SK-N-SH (cell line): ENCODE measurements at regions not wholly inside any gene's neighbourhood (a gene's known extent, or its start where the extent isn't known, plus 50 kb on each side); places are given as distances from the start of the nearest gene placed in this dataset.
"Not testable (repeated sequence)": the region's sequence is repeated elsewhere in the genome, so short reads cannot be mapped to it uniquely, and the experiment has no call there.

Experiments used
- CTCF ChIA-PET: fragments of 300-600, 350-600 bp; formaldehyde crosslinking; extraction: SDS; loops from one replicate; lab custom pipeline; 2021; lab: Yijun Ruan, JAX
- POLR2A ChIA-PET: fragments of 350-600 bp; sonication (Branson Sonifier 250); formaldehyde crosslinking; extraction: SDS; loops from one replicate; lab custom pipeline; 2020; ENCODE audit warnings: antibody characterized with exemption, inconsistent platforms; lab: Yijun Ruan, JAX
- DNase-seq: peaks from one replicate; pipeline ENCODE4 v3.0.0; 2012
- H2AFZ ChIP-seq: fragments of 200-600 bp; sonication (generic); 2 replicates; pipeline ENCODE4 v1.8.1; 2016; ENCODE audit warnings: antibody characterized with exemption, mild to moderate bottlenecking, low read depth
- H3F3A ChIP-seq: fragments of 200-600 bp; sonication (generic); replicated peaks from 2 replicates; pipeline ENCODE3; 2016; ENCODE audit warnings: antibody characterized with exemption, mild to moderate bottlenecking; ENCODE audit not compliant: insufficient read depth
- H3K27ac ChIP-seq, 2 experiments: fragments of 200-500 bp in 1 of 2; fragments of 200-600 bp in 1 of 2; sonication (Bioruptor generic) in 1 of 2; sonication (generic), shearing (Covaris generic) in 1 of 2; 2 replicates each; pipeline versions ENCODE4 v1.5.1 to v1.6.1; 2014 to 2016; ENCODE audit warnings: low read depth in 2 of 2, inconsistent platforms in 1 of 2, low read length in 1 of 2, mild to moderate bottlenecking in 1 of 2, mixed read lengths in 1 of 2
- H3K27me3 ChIP-seq: fragments of 200-600 bp; sonication (generic), shearing (Covaris generic); 2 replicates; pipeline ENCODE4 v1.6.1; 2016; ENCODE audit warnings: mixed run types; ENCODE audit not compliant: insufficient read depth
- H3K36me3 ChIP-seq, 2 experiments: fragments of 200-500 bp in 1 of 2; fragments of 200-600 bp in 1 of 2; sonication (Bioruptor generic) in 1 of 2; sonication (generic) in 1 of 2; replicated peaks in 1 of 2; 2 replicates each; pipeline versions ENCODE3 to v1.5.1; 2014 to 2016; ENCODE audit warnings: low read length in 1 of 2, mild to moderate bottlenecking in 1 of 2; ENCODE audit not compliant: insufficient read depth in 2 of 2, control insufficient read depth in 1 of 2
- H3K4me1 ChIP-seq, 2 experiments: fragments of 200-500 bp in 1 of 2; fragments of 200-600 bp in 1 of 2; sonication (Bioruptor generic) in 1 of 2; sonication (generic), shearing (Covaris generic) in 1 of 2; 2 replicates each; pipeline versions ENCODE4 v1.5.1 to v1.6.1; 2014 to 2016; ENCODE audit warnings: low read depth in 1 of 2, low read length in 1 of 2, mixed run types in 1 of 2; ENCODE audit not compliant: insufficient read depth in 2 of 2, control insufficient read depth in 1 of 2
- H3K4me2 ChIP-seq: fragments of 200-600 bp; sonication (generic), shearing (Covaris generic); 2 replicates; pipeline ENCODE4 v1.6.1; 2017; ENCODE audit warnings: mixed run types
- H3K4me3 ChIP-seq, 2 experiments: fragments of 200-500 bp in 1 of 2; fragments of 200-600 bp in 1 of 2; sonication (Bioruptor generic) in 1 of 2; sonication (generic), shearing (Covaris generic) in 1 of 2; 2 replicates each; pipeline versions ENCODE4 v1.5.1 to v1.8.1; 2014 to 2016; ENCODE audit warnings: low read depth in 2 of 2, inconsistent platforms in 1 of 2, low read length in 1 of 2, mild to moderate bottlenecking in 1 of 2, mixed read lengths in 1 of 2, moderate library complexity in 1 of 2
- H3K79me2 ChIP-seq: fragments of 200-600 bp; sonication (generic); 2 replicates; pipeline ENCODE4 v1.8.1; 2017; ENCODE audit warnings: mild to moderate bottlenecking; ENCODE audit not compliant: insufficient read depth
- H3K9ac ChIP-seq: fragments of 200-600 bp; sonication (generic); 2 replicates; pipeline ENCODE4 v1.6.1; 2017; ENCODE audit warnings: mixed run types
- H3K9me2 ChIP-seq: fragments of 200-600 bp; sonication (generic); 2 replicates; pipeline ENCODE4 v1.6.1; 2017; ENCODE audit warnings: mixed run types
- H3K9me3 ChIP-seq: fragments of 200-600 bp; sonication (generic); 2 replicates; pipeline ENCODE4 v1.6.1; 2017; ENCODE audit warnings: mixed run types, mild to moderate bottlenecking, moderate library complexity
- H4K20me1 ChIP-seq: fragments of 200-600 bp; sonication (generic); 2 replicates; pipeline ENCODE4 v1.6.1; 2017; ENCODE audit warnings: mild to moderate bottlenecking, mixed run types; ENCODE audit not compliant: insufficient read depth
- CHD2 ChIP-seq: fragments of 150-350 bp; IDR thresholded peaks from 2 replicates; pipeline ENCODE4 v1.6.1; 2018; ENCODE audit warnings: low read length; ENCODE audit not compliant: partially characterized antibody
- ELF1 ChIP-seq: IDR thresholded peaks from 2 replicates; pipeline ENCODE4 v1.4.0; 2012
- FOXM1 ChIP-seq: IDR thresholded peaks from 2 replicates; pipeline ENCODE4 v1.4.0; 2012; ENCODE audit warnings: low read depth, mild to moderate bottlenecking
- GABPA ChIP-seq: IDR thresholded peaks from 2 replicates; pipeline ENCODE4 v1.4.0; 2012; ENCODE audit warnings: low read depth, mild to moderate bottlenecking
- JUND ChIP-seq: IDR thresholded peaks from 2 replicates; pipeline ENCODE4 v1.4.0; 2012
- NRF1 ChIP-seq: IDR thresholded peaks from 2 replicates; pipeline ENCODE4 v1.6.1; 2012; ENCODE audit warnings: low read depth, mild to moderate bottlenecking, low read length
- RAD21 ChIP-seq: IDR thresholded peaks from 2 replicates; pipeline ENCODE4 v1.6.1; 2012; ENCODE audit warnings: mild to moderate bottlenecking, low read length
- RCOR1 ChIP-seq: fragments of 150-350 bp; IDR thresholded peaks from 2 replicates; pipeline ENCODE4 v1.6.1; 2017; ENCODE audit warnings: antibody characterized with exemption, low read length
- RFX5 ChIP-seq: IDR thresholded peaks from 2 replicates; pipeline ENCODE4 v1.6.1; 2012; ENCODE audit warnings: mild to moderate bottlenecking, improper control_type of control experiment, low read length
- SMC3 ChIP-seq: IDR thresholded peaks from 2 replicates; pipeline ENCODE4 v1.6.1; 2012; ENCODE audit warnings: low read depth, low read length, improper control_type of control experiment
- TAF1 ChIP-seq: IDR thresholded peaks from 2 replicates; pipeline ENCODE4 v1.6.1; 2012; ENCODE audit warnings: low read depth, mild to moderate bottlenecking, low read length, moderate library complexity, borderline replicate concordance
- ZBTB33 ChIP-seq: IDR thresholded peaks from 2 replicates; pipeline ENCODE4 v1.4.0; 2012; ENCODE audit warnings: low read depth, borderline replicate concordance
- WGBS: methylation state at CpG from one replicate; pipeline ENCODE4 v1.1.6; 2017; ENCODE audit warnings: low lambda C conversion rate; 5-methylcytosine and 5-hydroxymethylcytosine counted together
- TF ChIP-seq, protein P1 (sequence below): IDR thresholded peaks from 2 replicates; pipeline ENCODE4; 2012
- TF ChIP-seq, protein P2 (sequence below): fragments of 150-350 bp; IDR thresholded peaks from 2 replicates; pipeline ENCODE4 v1.6.1; 2017; ENCODE audit warnings: antibody characterized with exemption, low read length, low read depth, borderline replicate concordance

DNA sequence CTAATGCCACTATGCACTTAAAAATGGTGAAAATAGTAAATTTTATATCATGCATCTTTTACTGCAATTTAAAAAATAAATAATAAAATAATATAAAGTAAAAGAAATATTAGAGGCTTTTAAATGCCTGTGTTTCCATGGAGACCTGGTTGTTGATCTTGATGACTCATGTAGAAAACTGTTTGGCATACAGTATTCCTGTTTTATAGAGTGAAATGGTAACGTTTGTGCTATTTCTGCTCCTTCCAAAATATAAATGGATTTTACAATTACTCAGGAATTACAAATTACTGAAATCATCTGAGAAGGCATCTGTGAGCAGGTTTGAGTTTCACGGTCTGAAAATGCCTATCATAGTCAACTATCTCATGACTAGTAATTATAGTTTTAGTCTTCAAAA is 98.4 kb upstream of the USP25 start:
- ChIA-PET CTCF (no interaction called here), POLR2A (no interaction called here)
- H3K4me1 ChIP-seq = no peaks in the 10 kb centered on the region
- H3K79me2 ChIP-seq = no peaks in the 10 kb centered on the region
- H2AFZ ChIP-seq = no peak overlapping the region
- H3K9me2 ChIP-seq = no peaks in the 10 kb centered on the region
- H3K4me2 ChIP-seq = no peak overlapping the region
- H3K36me3 ChIP-seq = no peaks in the 10 kb centered on the region
- H3K27ac ChIP-seq = no peak overlapping the region
- TF ChIP-seq GABPA = no peak
- no peak for TF ChIP-seq RAD21
- no peak for TF ChIP-seq TAF1
- no peak for TF ChIP-seq FOXM1
- TF ChIP-seq SMC3 = no peak
- no peak for TF ChIP-seq JUND
- TF ChIP-seq RFX5 = no peak
- no peak for TF ChIP-seq ELF1
- no peak for TF ChIP-seq RCOR1
- no peak for TF ChIP-seq ZBTB33
- TF ChIP-seq, protein P1, sequence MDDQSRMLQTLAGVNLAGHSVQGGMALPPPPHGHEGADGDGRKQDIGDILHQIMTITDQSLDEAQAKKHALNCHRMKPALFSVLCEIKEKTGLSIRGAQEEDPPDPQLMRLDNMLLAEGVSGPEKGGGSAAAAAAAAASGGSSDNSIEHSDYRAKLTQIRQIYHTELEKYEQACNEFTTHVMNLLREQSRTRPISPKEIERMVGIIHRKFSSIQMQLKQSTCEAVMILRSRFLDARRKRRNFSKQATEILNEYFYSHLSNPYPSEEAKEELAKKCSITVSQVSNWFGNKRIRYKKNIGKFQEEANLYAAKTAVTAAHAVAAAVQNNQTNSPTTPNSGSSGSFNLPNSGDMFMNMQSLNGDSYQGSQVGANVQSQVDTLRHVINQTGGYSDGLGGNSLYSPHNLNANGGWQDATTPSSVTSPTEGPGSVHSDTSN = no peak
- TF ChIP-seq CHD2 = no peak
- TF ChIP-seq, protein P2, sequence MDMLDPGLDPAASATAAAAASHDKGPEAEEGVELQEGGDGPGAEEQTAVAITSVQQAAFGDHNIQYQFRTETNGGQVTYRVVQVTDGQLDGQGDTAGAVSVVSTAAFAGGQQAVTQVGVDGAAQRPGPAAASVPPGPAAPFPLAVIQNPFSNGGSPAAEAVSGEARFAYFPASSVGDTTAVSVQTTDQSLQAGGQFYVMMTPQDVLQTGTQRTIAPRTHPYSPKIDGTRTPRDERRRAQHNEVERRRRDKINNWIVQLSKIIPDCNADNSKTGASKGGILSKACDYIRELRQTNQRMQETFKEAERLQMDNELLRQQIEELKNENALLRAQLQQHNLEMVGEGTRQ = no peak
- no peak for TF ChIP-seq NRF1
- no peaks in the 10 kb centered on the region for H4K20me1 ChIP-seq
- H3K9me3 ChIP-seq = no peaks in the 10 kb centered on the region
- DNase-seq = no peak
- no peaks in the 10 kb centered on the region for H3K27me3 ChIP-seq
- no peak overlapping the region for H3K9ac ChIP-seq
- 16% methylated on average over 2 of the region's 2 CpGs for WGBS
- H3F3A ChIP-seq = no peaks in the 10 kb centered on the region
- no peak overlapping the region for H3K4me3 ChIP-seq

DNA sequence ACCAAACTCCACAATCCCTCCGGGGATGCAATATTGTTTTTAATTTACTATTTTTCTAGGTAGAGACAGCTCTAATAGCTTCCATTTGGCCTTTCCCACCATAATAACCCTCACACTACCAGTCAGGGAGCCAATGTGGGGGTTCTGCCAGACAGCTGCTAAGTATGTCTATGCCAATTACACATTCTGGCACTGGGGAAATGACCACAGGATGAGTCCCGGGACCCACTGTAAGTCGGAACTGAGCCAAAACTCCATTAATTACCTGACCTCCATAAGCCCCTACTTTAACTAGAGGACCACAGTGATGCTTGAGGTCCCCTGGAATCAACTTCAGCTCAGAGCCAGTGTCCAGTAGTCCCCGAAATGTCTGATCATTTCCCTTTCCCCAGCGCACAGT is 95.2 kb upstream of the USP25 start:
- H3K4me3 ChIP-seq, H3K9me2 ChIP-seq, H2AFZ ChIP-seq, DNase-seq, H3K9ac ChIP-seq, H3K79me2 ChIP-seq, H3K27me3 ChIP-seq, H3K4me2 ChIP-seq, POLR2A ChIA-PET, H3K4me1 ChIP-seq, H3K9me3 ChIP-seq, H3F3A ChIP-seq, H3K36me3 ChIP-seq, H3K27ac ChIP-seq, H4K20me1 ChIP-seq: not testable (repeated sequence)
- WGBS = 25% methylated on average over 5 of the region's 5 CpGs
- CTCF ChIA-PET = interaction anchor here (1.1 to 1.5 kb wide), 2 partner anchors 10 to 36 kb away, joined by 3 read pairs; no protein-coding TSS in a partner anchor
